Activated T-helper 9 cell treated with anti-CD3 and anti-CD28 coated beads, Interleukin-2, amount 50 U/mL, for 16 hours (primary cell): ENCODE measurements at regions not wholly inside any gene's neighbourhood (a gene's known extent, or its start where the extent isn't known, plus 50 kb on each side); places are given as distances from the start of the nearest gene placed in this dataset.
"Not testable (repeated sequence)": the region's sequence is repeated elsewhere in the genome, so short reads cannot be mapped to it uniquely, and the experiment has no call there.

ENCODE experiments used
- DNase-seq: peaks from one replicate; pipeline ENCODE4 v3.0.0-alpha.2; 2020; ENCODE audit warnings: low read depth

GRCh38 chr2:41314511-41315070 lies 733.2 kb upstream of the PKDCC start:
- no peak for DNase-seq

GRCh38 chr2:41319437-41319836 lies 728.4 kb upstream of the PKDCC start:
- DNase-seq, result no peak

- DNase-seq, result no peak
These were observed 727.3 kb upstream of the PKDCC start for GRCh38 chr2:41320491-41320890.

DNA sequence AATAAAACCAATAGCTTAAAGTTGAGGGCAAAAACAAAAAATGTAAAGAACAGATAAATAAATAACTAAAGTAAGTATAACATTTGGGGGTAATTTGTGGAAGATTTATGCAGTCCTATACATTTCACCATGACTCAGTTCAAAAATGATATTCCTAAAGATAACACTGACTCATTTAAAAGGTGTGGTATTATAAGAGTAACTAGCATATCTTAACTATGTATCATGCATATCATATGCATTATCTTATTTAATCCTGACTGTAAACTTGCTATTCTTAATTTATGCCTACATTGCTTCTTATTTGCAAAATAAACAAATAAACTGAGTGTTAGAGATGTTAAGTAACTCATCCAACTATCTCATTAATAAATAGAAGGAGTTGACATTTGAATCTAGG lies 726.5 kb upstream of the PKDCC start:
- DNase-seq, result no peak

- no peak for DNase-seq
These were observed 721.0 kb upstream of the PKDCC start for GRCh38 chr2:41326851-41327250.

DNA sequence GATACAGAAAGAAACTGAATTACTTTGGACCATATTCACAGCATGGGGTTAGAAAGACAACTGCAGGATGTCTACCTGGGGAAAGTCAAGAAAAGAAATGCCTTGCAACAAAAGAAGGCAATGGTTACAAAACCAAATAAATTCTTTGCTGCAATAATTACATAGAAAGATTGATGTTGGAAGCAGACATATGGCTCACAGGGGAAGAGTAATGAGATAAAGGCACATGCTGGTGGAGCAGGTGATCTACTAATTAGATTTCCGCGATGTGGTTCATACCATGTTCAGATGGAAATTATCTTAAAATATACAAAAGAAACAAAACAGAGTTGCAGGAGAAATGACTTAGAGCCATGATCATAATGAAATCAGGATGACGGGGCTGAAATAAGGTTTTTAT lies 718.8 kb upstream of the PKDCC start:
- no peak for DNase-seq

DNA sequence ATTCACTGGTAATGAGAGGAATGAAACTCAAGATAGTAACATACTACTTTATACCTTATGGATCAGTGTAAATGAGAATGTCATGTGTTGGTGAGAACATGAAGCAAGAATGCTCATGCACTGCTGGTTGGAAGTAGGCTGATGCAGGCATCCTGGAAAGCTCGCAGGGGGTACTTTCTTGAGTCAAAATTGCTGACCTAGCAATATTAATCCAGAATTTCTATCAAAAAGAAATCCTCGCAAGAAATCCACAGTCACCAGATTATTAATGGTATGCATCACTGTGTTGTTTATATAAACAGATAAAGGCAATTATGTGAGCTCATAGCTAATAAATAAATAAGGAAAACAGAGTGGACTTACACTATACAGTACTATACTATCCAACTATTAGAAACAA lies 713.7 kb upstream of the PKDCC start:
- DNase-seq, result no peak

DNA sequence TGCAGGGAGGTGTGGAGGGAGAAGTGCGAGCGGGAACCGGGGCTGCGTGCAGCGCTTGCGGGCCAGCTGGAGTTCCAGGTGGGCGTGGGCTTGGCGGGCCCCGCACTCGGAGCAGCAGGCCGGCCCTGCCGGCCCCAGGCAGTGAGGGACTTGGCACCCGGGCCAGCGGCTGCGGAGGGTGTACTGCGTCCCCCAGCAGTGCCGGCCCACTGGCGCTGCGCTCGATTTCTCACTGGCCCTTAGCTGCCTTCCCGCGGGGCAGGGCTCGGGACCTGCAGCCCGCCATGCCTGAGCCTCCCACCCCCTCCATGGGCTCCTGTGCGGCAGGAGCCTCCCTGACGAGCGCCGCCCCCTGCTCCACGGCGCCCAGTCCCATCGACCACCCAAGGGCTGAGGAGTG lies 712.2 kb upstream of the PKDCC start:
- DNase-seq, result not testable (repeated sequence)

GRCh38 chr2:41337956-41338355 lies 709.9 kb upstream of the PKDCC start:
- DNase-seq, result no peak

DNA sequence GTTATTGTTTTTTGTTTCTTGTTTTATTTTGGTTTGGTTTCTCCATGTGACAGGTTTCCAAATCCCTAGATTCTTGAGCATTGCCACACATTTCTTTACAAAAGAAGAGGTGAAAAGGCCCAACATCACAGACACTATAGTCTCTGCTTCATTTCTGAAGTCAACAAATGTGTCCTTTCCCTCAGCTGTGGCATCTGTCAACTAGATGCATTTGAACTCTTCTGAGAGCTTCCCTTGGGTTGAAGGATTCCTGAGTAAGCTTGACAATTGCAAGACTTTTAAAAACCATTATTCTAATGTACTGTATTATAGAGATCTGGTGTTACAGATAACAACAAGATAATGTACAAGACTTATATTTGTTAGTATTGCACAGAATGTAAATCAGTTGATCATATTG lies 703.3 kb upstream of the PKDCC start:
- no peak for DNase-seq

GRCh38 chr2:41353060-41353459 lies 694.8 kb upstream of the PKDCC start:
- DNase-seq, result no peak

DNA sequence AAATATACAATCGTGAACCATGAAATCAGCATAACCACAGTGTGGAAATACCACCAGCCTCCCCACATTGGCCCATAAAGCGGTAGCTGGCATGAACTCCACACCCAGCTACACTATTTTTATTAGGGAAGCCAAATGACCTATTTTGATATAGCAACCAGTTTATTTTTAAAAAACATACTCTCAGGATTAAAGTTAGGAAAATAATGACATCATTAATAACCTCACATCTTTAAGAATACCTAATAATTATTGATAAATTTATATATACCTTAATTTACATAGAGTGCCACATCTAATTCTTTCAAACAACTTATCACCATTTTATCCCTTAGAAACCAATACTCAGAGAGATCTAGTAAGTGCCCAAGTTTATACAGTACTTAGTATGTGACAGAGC lies 692.0 kb upstream of the PKDCC start:
- no peak for DNase-seq

DNA sequence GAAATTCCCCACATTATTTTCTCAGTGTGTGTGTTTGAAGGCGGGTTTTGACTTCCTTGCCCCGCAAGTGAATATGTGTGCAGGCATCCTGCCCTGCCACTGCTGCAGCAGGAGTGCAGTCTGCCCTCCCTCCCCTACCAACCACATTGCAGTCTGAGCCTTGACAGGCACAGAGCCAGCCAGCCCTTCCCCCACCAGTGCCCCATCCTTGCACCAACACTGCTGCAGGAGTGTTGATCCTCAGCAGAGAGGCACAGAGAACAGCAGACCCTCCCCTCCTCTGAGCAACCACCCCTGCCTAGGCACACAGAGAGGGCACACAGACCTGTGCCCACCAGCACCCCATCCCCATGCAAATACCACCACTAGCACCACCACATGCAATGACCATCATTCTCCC lies 683.0 kb upstream of the PKDCC start:
- no peak for DNase-seq

- DNase-seq, result no peak
These were observed 671.9 kb upstream of the PKDCC start for GRCh38 chr2:41375901-41376300.

DNA sequence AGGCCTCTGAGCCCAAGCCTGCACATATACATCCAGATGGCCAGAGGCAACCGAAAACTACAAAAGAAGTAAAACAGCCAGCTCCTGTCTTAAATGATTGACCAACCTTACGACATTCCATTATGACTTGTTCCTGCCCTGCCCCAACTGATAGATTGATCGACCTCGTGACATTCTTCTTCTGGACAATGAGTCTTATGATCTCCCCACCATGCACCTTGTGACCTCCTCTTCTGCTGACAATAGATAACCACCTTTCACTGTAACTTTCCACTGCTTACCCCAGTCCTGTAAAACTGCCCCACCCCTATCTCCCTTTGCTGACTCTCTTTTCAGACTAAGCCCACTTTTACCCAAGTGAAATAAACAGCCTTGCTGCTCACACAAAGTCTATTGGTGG lies 670.0 kb upstream of the PKDCC start:
- no peak for DNase-seq

DNA sequence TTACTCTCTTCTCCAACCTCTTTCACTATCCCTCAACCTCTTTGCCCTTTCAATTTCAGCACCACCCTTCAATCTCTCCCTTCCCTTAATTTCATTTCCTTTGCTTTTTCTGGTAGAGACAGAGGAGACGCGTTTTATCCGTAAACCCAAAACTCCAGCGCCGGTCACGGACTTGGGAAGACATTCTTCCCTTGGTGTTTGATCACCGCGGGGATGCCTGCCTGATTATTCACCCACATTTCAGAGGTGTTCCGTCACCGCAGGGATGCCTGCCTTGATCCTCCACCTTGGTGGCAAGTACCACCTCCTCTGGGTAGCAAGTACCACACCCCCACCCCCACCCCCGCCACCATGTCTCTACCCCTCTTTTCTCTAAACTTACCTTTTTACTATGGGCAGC lies 669.4 kb upstream of the PKDCC start:
- DNase-seq, result no peak

DNA sequence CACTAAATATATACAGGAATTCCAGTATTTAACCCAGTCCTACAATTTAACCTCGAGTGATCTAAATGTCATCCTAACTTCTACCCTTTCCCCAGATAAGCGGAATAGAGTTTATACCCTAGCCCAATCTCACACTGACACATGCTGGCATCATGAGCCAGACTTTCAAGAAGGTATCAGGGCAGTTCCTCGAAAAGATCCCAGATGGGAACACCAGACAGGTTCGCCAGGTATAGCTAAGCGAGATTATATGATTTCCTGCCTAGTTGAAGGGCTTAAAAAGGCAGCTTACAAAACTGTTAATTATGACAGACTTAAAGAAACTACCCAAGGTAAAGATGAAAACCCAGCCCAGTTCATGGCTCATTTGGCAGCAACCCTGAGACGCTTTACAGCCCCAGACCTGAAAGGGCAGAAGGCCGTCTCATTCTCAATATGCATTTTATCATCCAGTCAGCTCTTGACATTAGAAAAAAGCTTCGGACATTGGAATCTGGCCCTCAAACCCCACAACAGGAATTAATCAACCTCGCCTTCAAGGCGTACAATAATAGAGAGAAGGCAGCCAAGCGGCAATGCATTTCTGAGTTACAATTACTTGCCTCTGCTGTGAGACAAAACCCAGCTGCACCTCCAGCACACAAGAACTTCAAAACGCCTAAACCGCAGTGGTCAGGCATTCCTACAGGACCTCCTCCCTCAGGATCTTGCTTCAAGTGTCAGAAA lies 668.2 kb upstream of the PKDCC start:
- DNase-seq, result no peak

DNA sequence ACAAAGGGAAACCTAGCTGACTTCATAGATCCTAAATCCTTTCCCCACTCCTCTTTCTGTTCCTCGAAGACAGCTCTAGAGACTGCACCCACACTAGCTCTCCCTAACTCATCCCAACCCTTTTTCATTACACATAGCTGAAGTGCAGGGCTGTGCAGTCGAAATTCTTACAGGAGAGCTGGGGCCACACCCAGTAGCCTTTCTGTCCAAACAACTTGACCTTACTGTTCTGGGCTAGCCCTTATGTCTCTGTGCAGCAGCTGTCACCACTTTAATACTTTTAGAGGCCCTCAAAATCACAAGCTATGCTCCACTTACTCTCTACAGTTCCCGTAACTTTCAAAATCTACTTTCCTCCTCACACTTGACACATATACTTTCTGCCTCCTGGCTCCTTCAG lies 666.1 kb upstream of the PKDCC start:
- DNase-seq, result no peak

- DNase-seq, result no peak
These were observed 660.3 kb upstream of the PKDCC start for GRCh38 chr2:41387519-41387918.

DNA sequence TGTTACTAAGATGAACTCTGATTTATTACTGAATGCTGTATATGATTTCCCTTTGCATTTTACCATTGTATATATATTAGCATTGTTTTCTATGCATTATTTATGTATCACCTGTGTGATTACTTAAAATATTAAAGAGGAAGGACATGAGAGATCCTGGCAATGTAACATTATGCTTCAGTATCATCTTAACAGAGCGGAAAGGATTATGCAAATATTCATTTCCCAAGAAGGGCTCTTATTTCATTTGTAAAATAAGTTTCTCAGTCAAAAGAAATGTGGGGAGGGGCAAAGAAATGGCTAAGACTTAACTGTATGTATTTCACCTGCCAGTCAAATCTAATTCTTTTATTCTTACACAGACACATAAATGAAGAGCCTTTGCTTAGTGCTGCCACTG lies 654.2 kb upstream of the PKDCC start:
- no peak for DNase-seq

DNA sequence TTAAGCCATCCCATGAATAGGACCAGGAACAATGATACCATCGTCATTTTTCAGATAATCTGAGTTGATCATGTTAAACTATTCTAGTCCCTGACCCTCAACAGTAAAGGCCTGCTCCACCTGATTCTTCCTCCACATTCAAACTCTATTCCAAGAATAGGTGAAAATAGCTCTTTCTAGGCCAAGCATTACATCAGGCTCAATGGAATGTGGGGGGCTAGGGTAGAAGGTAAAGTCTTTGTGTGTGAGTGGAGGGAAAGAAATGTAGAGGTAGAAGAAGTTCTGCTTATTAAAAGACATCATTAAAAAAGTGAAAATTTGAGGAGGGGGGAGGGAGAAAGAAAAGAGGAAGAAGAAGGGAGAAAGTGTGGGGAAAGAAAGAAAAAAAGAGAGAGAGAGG lies 653.3 kb upstream of the PKDCC start:
- DNase-seq, result no peak

GRCh38 chr2:41395692-41396091 lies 652.1 kb upstream of the PKDCC start:
- DNase-seq, result no peak

DNA sequence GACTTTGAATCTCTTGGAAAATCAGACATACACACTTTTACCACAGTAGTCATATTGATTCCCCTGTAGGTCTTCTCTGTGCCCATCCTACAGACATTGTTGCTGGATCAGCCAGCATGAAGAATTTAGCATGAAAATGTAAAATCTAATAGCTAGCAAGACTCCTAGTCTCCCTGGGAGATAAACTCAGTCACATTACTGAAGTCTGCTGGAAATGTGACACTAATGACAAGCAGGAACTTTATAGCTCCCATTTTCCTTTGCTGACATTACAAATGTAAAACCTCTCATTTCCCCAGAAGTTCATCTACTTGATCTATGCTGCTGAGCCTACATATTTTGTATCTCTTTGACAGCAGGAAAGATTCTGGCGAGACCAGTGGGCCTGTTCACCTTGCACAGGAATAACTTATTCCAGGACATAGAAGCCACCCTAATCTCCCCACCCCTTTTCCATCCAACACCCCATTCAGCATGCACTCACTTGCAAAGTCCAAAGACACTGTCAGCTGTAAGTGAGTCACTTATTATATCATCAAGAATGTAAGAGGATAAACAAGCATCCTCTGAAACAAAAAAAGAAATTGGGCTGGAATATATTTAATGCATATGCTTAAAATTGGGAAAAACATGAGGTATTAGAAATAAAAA lies 648.3 kb upstream of the PKDCC start:
- no peak for DNase-seq
